ENCODE measurements at regions not wholly inside any gene's neighbourhood (a gene's known extent, or its start where the extent isn't known, plus 50 kb on each side); places are given as distances from the start of the nearest gene placed in this dataset.

- H3K4me3 ChIP-seq (ENCODE audit: low read length), result no peak overlapping the region
- H3K9me3 ChIP-seq (replicated peaks; ENCODE audit: low read length), result no peaks in the 10 kb centered on the region
- peaks cover 24% of the 10 kb centered on the region for H3K27me3 ChIP-seq (ENCODE audit: control insufficient read depth, insufficient read depth, low read length)
- H3K4me2 ChIP-seq (ENCODE audit: low read length), result no peak overlapping the region
- no peak overlapping the region for H3K9ac ChIP-seq (ENCODE audit: low read depth, low read length)
- no peaks in the 10 kb centered on the region for H3K4me1 ChIP-seq (ENCODE audit: control insufficient read depth, insufficient read depth, low read length)
- H3K36me3 ChIP-seq (ENCODE audit: insufficient read depth, low read length), result no peaks in the 10 kb centered on the region
These were observed 93.8 kb downstream of the ICOS start for GRCh38 chr2:204030322-204030721.

- no peak overlapping the region for H3K4me2 ChIP-seq (ENCODE audit: low read length)
- no peak overlapping the region for H3K9ac ChIP-seq (ENCODE audit: low read depth, low read length)
- H3K4me3 ChIP-seq (ENCODE audit: low read length), result no peak overlapping the region
- H3K27me3 ChIP-seq (ENCODE audit: control insufficient read depth, insufficient read depth, low read length), result peaks cover 20% of the 10 kb centered on the region
- H3K4me1 ChIP-seq (ENCODE audit: control insufficient read depth, insufficient read depth, low read length), result no peaks in the 10 kb centered on the region
- H3K9me3 ChIP-seq (replicated peaks; ENCODE audit: low read length), result no peaks in the 10 kb centered on the region
- no peaks in the 10 kb centered on the region for H3K36me3 ChIP-seq (ENCODE audit: insufficient read depth, low read length)
These were observed 94.5 kb downstream of the ICOS start for GRCh38 chr2:204031056-204031455.

GRCh38 chr2:204032301-204032700 is 95.7 kb downstream of the ICOS start:
- Histone ChIP-seq H3K4me1 (ENCODE audit: control insufficient read depth, insufficient read depth, low read length) (no peaks in the 10 kb centered on the region), H3K9ac (ENCODE audit: low read depth, low read length) (no peak overlapping the region), H3K4me2 (ENCODE audit: low read length) (no peak overlapping the region), H3K4me3 (ENCODE audit: low read length) (no peak overlapping the region), H3K27me3 (ENCODE audit: control insufficient read depth, insufficient read depth, low read length) (peaks cover 20% of the 10 kb centered on the region), H3K36me3 (ENCODE audit: insufficient read depth, low read length) (no peaks in the 10 kb centered on the region), H3K9me3 (replicated peaks; ENCODE audit: low read length) (no peaks in the 10 kb centered on the region)

GRCh38 chr2:204033611-204034495 is 97.3 kb downstream of the ICOS start:
- Histone ChIP-seq H3K9me3 (replicated peaks; ENCODE audit: low read length) (no peaks in the 10 kb centered on the region), H3K4me1 (ENCODE audit: control insufficient read depth, insufficient read depth, low read length) (no peaks in the 10 kb centered on the region), H3K27me3 (ENCODE audit: control insufficient read depth, insufficient read depth, low read length) (peaks cover 21% of the 10 kb centered on the region), H3K4me2 (ENCODE audit: low read length) (no peak overlapping the region), H3K36me3 (ENCODE audit: insufficient read depth, low read length) (no peaks in the 10 kb centered on the region), H3K4me3 (ENCODE audit: low read length) (no peak overlapping the region), H3K9ac (ENCODE audit: low read depth, low read length) (no peak overlapping the region)

GRCh38 chr2:204036706-204037105 is 100.1 kb downstream of the ICOS start:
- H3K9ac ChIP-seq (ENCODE audit: low read depth, low read length), result no peak overlapping the region
- H3K4me1 ChIP-seq (ENCODE audit: control insufficient read depth, insufficient read depth, low read length), result no peaks in the 10 kb centered on the region
- no peaks in the 10 kb centered on the region for H3K36me3 ChIP-seq (ENCODE audit: insufficient read depth, low read length)
- peaks cover 23% of the 10 kb centered on the region for H3K27me3 ChIP-seq (ENCODE audit: control insufficient read depth, insufficient read depth, low read length)
- H3K4me3 ChIP-seq (ENCODE audit: low read length), result no peak overlapping the region
- no peaks in the 10 kb centered on the region for H3K9me3 ChIP-seq (replicated peaks; ENCODE audit: low read length)
- H3K4me2 ChIP-seq (ENCODE audit: low read length), result no peak overlapping the region

GRCh38 chr2:204037286-204037685 is 100.7 kb downstream of the ICOS start:
- H3K4me1 ChIP-seq (ENCODE audit: control insufficient read depth, insufficient read depth, low read length), result no peaks in the 10 kb centered on the region
- no peak overlapping the region for H3K4me3 ChIP-seq (ENCODE audit: low read length)
- H3K9me3 ChIP-seq (replicated peaks; ENCODE audit: low read length), result no peaks in the 10 kb centered on the region
- peaks cover 17% of the 10 kb centered on the region for H3K27me3 ChIP-seq (ENCODE audit: control insufficient read depth, insufficient read depth, low read length)
- H3K4me2 ChIP-seq (ENCODE audit: low read length), result no peak overlapping the region
- no peak overlapping the region for H3K9ac ChIP-seq (ENCODE audit: low read depth, low read length)
- no peaks in the 10 kb centered on the region for H3K36me3 ChIP-seq (ENCODE audit: insufficient read depth, low read length)

GRCh38 chr2:204039298-204039838 is 102.8 kb downstream of the ICOS start:
- Histone ChIP-seq H3K4me2 (ENCODE audit: low read length) (no peak overlapping the region), H3K4me1 (ENCODE audit: control insufficient read depth, insufficient read depth, low read length) (no peaks in the 10 kb centered on the region), H3K4me3 (ENCODE audit: low read length) (no peak overlapping the region), H3K36me3 (ENCODE audit: insufficient read depth, low read length) (no peaks in the 10 kb centered on the region), H3K9me3 (replicated peaks; ENCODE audit: low read length) (no peaks in the 10 kb centered on the region), H3K9ac (ENCODE audit: low read depth, low read length) (no peak overlapping the region), H3K27me3 (ENCODE audit: control insufficient read depth, insufficient read depth, low read length) (peaks cover 23% of the 10 kb centered on the region)

- Histone ChIP-seq H3K36me3 (ENCODE audit: insufficient read depth, low read length) (no peaks in the 10 kb centered on the region), H3K4me2 (ENCODE audit: low read length) (no peak overlapping the region)
These were observed 103.5 kb downstream of the ICOS start for GRCh38 chr2:204040016-204040415.

GRCh38 chr2:204042401-204042800 is 105.8 kb downstream of the ICOS start:
- Histone ChIP-seq H3K9me3 (replicated peaks; ENCODE audit: low read length) (no peaks in the 10 kb centered on the region), H3K4me3 (ENCODE audit: low read length) (no peak overlapping the region), H3K36me3 (ENCODE audit: insufficient read depth, low read length) (no peaks in the 10 kb centered on the region)

More at GRCh38 chr2:204040016-204040415, 103.5 kb downstream of the ICOS start:
- Histone ChIP-seq H3K4me1 (ENCODE audit: control insufficient read depth, insufficient read depth, low read length) (no peaks in the 10 kb centered on the region), H3K9me3 (replicated peaks; ENCODE audit: low read length) (no peaks in the 10 kb centered on the region), H3K27me3 (ENCODE audit: control insufficient read depth, insufficient read depth, low read length) (peaks cover 25% of the 10 kb centered on the region), H3K4me3 (ENCODE audit: low read length) (no peak overlapping the region), H3K9ac (ENCODE audit: low read depth, low read length) (no peak overlapping the region)

GRCh38 chr2:204046145-204046544 is 109.6 kb downstream of the ICOS start:
- Histone ChIP-seq H3K9me3 (replicated peaks; ENCODE audit: low read length) (no peaks in the 10 kb centered on the region), H3K27me3 (ENCODE audit: control insufficient read depth, insufficient read depth, low read length) (peaks cover 42% of the 10 kb centered on the region), H3K4me2 (ENCODE audit: low read length) (no peak overlapping the region), H3K9ac (ENCODE audit: low read depth, low read length) (no peak overlapping the region), H3K36me3 (ENCODE audit: insufficient read depth, low read length) (no peaks in the 10 kb centered on the region), H3K4me1 (ENCODE audit: control insufficient read depth, insufficient read depth, low read length) (no peaks in the 10 kb centered on the region), H3K4me3 (ENCODE audit: low read length) (no peak overlapping the region)

More at GRCh38 chr2:204042401-204042800, 105.8 kb downstream of the ICOS start:
- no peak overlapping the region for H3K9ac ChIP-seq (ENCODE audit: low read depth, low read length)
- H3K4me1 ChIP-seq (ENCODE audit: control insufficient read depth, insufficient read depth, low read length), result no peaks in the 10 kb centered on the region
- H3K4me2 ChIP-seq (ENCODE audit: low read length), result no peak overlapping the region
- peaks cover 42% of the 10 kb centered on the region for H3K27me3 ChIP-seq (ENCODE audit: control insufficient read depth, insufficient read depth, low read length)

- Histone ChIP-seq H3K4me2 (ENCODE audit: low read length) (no peak overlapping the region), H3K4me1 (ENCODE audit: control insufficient read depth, insufficient read depth, low read length) (no peaks in the 10 kb centered on the region), H3K4me3 (ENCODE audit: low read length) (no peak overlapping the region), H3K36me3 (ENCODE audit: insufficient read depth, low read length) (no peaks in the 10 kb centered on the region), H3K9ac (ENCODE audit: low read depth, low read length) (no peak overlapping the region), H3K9me3 (replicated peaks; ENCODE audit: low read length) (no peaks in the 10 kb centered on the region), H3K27me3 (ENCODE audit: control insufficient read depth, insufficient read depth, low read length) (peaks cover 60% of the 10 kb centered on the region)
These were observed 113.1 kb downstream of the ICOS start for GRCh38 chr2:204049635-204050034.

GRCh38 chr2:204050681-204051080 is 114.1 kb downstream of the ICOS start:
- H3K27me3 ChIP-seq (ENCODE audit: control insufficient read depth, insufficient read depth, low read length), result peaks cover 56% of the 10 kb centered on the region
- no peaks in the 10 kb centered on the region for H3K36me3 ChIP-seq (ENCODE audit: insufficient read depth, low read length)
- H3K9ac ChIP-seq (ENCODE audit: low read depth, low read length), result no peak overlapping the region
- H3K4me2 ChIP-seq (ENCODE audit: low read length), result no peak overlapping the region
- H3K4me1 ChIP-seq (ENCODE audit: control insufficient read depth, insufficient read depth, low read length), result no peaks in the 10 kb centered on the region
- H3K9me3 ChIP-seq (replicated peaks; ENCODE audit: low read length), result no peaks in the 10 kb centered on the region
- no peak overlapping the region for H3K4me3 ChIP-seq (ENCODE audit: low read length)

All from skeletal muscle satellite cell (primary cell).